ENCODE measurements at regions not wholly inside any gene's neighbourhood (a gene's known extent, or its start where the extent isn't known, plus 50 kb on each side); places are given as distances from the start of the nearest gene placed in this dataset.

GRCh38 chrX:68944211-68944610 lies 115.4 kb downstream of the EFNB1 start:
- no peak for DNase-seq

GRCh38 chrX:68942840-68943239 lies 114.0 kb downstream of the EFNB1 start:
- DNase-seq: no peak

DNA sequence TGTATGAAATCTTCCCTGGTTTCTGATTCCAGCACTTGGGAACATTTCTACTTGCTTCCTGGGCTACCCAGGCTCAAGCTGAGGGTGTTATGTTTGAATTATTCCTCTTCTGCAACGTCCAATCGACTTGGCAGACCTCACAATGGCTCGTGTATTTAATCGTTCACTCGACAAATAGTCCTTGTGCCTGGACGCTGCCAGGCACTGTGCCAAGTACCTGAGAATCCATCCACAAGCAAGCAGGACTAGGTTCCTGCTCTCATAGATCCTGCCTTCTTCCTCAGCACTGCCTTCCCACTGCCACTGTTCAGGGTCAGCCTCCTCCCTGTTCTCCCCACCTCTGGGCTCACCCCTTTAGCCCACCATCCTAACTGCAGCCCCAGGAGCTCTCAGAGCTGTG lies 113.3 kb downstream of the EFNB1 start:
- DNase-seq: no peak

DNA sequence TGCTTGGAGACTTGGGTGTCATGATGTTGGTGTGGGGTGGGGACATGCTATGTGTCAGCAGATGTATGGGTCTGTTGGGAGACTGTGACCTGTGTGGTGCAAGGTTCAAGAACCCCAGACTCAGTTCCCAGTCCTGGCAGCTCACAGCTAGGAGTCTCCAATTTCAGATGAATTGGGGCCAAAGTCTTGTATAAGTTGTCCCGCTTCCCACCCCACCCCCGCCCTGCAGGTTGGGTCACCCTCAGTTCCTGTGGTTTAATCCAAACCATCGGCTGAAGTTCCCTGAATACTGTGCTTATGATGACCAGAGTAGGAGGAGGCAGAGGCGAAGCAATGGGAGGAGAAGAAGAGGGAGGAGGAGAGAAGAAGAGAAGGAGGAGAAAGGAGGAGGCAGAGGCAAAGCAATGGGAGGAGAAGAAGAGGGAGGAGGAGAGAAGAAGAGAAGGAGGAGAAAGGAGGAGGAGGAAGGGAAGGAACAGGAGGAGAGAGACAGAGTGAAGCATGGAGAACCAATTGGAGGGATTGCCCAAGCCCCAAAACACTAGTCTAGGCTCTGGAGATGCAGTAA lies 112.6 kb downstream of the EFNB1 start:
- DNase-seq: no peak

DNA sequence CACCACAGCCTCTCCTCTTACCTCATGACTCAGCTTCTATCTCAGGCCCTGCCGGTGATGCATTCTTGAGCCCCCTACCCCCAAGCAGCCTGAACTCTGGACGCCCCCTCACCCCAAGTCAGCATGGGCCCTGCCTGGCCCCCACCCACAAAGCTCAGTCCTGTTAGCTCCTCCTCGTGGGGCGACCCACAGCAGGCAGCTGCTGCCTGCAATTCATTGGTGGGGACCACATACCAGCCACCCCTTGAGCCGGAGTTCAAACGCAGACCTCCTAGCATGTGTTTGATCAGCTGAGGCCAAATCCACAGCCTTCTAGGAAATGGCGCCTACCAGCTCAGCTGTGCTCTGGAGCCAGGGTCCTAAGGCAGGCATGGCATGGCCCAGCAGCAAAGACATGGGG lies 111.8 kb downstream of the EFNB1 start:
- no peak for DNase-seq

DNA sequence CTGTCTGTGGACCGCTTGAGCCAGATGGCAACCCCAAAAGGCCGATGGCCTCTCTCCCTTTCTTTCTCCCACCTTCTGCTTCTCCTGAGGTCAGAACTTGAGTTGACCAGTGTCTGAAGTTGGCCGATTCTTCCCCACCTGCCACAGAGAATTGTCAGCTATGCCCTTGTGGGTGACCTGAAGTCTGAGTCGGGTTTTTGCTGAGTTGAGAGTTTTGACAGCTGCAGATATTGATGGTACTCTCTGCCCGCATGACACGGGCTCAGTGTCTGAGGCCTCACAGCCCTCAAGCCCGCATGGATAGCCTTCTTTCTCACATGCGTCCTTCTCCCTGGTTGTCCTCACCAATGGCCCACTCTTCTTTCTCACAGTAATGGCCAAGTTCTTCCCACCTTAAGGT lies 111.0 kb downstream of the EFNB1 start:
- no peak for DNase-seq

GRCh38 chrX:68938244-68939004 lies 109.6 kb downstream of the EFNB1 start:
- no peak for DNase-seq

DNA sequence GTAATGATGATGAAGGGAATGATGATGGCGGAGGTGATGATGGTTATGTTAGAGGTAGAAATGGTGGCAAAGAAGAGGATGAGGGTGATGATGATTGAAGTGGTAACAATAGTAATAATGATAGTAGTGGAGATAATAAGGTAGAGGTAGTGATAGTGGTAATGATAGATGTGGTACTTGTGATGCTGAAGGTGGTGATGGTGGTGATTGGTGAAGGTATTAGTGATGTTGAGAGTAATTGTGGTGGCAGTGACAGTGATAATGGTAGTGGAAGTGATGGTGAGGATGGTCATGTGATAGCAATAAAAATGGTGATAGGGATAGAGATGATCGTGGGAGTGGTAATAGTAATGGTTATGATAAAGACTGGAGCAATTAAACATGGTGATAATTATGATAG lies 108.8 kb downstream of the EFNB1 start:
- DNase-seq: no peak

GRCh38 chrX:68936608-68937007 lies 107.8 kb downstream of the EFNB1 start:
- DNase-seq: no peak

- DNase-seq: no peak
Measured at GRCh38 chrX:68936126-68936525, 107.3 kb downstream of the EFNB1 start.

DNA sequence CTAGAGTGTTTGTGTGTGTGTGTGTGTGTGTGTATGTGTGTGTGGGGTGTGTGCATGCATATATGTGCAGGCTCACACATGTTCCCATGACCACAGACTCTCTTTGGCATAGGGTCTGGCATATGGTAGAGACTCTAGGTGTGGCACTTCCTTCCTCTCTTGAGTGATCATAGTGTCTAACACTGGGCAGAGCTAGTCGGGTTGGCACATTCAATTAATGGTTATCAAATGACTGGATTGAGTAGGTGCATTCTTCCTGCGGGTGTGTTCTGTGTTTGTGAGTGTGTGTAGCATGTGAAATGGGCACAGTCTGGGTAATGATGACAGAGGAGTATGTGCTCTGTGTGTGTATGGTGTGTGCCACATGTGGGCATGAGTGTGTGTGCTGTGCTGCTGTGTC lies 106.5 kb downstream of the EFNB1 start:
- no peak for DNase-seq

GRCh38 chrX:68934922-68935321 lies 106.1 kb downstream of the EFNB1 start:
- DNase-seq: no peak

DNA sequence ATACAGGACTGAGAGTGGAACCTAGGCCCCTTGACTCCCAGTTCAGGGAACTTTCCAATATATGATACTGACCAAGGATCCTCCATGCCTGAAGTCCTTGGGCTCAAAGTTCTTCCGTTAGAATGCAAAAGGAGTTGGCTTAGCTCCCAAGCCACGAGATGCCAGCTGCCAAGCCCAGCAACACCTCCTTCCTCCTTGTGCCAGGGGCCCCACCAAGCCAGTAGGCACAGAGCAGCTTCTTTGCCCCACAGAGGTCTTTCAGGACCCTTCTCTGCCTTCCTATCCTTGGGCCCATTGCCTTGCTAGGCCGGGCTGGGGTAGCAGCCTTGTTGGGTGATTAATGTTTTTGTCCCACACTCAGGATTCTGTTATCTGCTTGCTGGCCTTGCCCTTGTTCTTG lies 105.6 kb downstream of the EFNB1 start:
- no peak for DNase-seq

GRCh38 chrX:68932611-68933010 lies 103.8 kb downstream of the EFNB1 start:
- DNase-seq: no peak

DNA sequence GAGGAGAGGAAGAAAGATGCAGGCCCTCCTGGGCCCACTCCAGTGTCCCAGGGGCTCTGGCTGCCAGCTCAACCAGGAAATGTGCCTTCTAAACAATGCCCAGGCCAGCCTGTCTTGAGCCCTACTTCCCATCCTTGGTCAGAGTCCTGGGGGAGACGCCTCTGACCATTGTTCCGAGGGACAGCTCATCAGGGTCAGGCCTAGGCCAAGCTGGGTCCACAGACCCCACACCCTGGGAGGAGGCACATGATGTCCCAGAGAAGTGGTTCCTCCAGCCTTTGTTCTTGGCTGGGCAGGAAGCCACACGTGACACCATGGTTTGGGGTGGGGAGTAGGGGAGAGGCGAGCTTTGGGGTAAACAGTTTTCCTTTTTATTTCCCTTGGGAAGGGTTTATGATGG lies 102.5 kb downstream of the EFNB1 start:
- no peak for DNase-seq

DNA sequence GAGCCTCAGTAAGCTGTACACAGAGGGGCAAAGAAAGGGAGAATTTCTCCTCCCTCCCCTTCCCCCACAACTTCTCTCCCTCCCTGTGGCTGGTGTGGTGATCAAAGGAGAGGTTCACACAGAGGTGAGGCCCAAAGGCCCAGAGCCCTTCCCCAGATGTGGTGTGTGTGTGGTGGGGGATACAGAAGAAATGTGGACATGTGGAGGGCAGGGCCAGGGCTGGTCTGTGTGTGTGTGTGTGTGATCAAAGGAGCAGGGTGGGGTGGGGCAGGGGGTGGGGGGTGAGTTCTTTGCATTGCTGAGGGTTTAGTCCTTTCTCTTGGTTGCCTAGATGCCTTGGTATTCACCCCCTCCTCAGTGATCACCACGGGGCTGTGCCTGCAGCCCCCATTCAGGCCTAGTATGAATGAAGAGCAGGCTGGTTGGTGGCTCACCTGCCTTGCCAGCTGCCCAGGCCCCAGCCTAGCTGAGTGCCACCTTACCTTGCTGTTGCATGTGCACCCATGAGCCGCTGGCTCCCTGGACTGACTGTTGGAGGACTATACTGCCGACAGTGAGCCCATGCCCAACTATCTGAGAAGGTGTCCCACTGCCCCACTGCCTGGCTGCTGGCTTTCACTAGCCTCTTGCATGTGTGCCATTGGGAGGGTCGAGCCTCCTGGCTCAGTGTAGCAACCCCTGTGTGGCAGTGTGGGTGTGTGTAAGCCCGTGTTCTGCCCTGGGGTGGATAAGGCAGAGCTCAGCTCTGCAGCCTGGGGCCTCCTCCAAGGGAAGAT lies 101.9 kb downstream of the EFNB1 start:
- no peak for DNase-seq

- DNase-seq: no peak
Measured at GRCh38 chrX:68929332-68930150, 100.7 kb downstream of the EFNB1 start.

DNA sequence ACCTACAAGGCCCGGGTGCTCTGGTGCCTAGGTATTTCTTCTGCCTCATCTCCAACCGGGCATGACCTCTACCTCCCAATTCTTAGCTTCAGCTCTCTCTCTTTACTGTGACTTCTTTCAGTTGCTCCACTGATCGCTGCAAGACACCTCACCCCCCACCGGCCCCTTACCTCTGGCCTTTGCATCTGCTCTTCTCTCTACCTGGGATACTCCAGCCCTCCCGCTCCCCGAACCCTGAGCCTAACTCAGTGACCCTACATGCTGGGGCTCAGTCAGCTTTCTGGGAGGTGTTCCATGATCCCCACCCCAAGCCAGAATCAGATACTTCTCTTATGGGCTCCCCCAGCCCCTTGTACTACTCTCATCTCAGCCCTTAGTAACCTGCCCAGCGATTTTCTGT lies 99.6 kb downstream of the EFNB1 start:
- no peak for DNase-seq

DNA sequence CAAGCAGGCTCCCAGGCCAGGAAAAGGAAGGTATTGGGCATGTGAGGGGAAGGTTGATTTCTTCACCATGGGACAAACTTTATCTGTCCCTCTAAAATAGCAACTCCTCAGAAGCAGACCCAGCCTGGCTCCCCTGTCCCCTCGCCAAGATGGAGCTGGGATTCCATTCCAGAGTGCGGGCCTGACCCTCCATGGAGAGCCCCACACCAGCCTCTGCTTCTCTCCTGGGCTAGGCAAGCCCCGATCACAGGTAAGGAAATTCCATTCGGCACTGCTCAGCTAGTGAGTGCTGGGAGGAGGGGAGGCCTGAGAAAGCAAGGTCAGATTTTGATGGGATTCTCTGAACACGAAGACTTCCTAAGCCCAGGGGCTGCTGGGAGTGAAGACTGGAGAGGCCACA lies 98.4 kb downstream of the EFNB1 start:
- no peak for DNase-seq

GRCh38 chrX:68923147-68923546 lies 94.3 kb downstream of the EFNB1 start:
- no peak for DNase-seq

DNA sequence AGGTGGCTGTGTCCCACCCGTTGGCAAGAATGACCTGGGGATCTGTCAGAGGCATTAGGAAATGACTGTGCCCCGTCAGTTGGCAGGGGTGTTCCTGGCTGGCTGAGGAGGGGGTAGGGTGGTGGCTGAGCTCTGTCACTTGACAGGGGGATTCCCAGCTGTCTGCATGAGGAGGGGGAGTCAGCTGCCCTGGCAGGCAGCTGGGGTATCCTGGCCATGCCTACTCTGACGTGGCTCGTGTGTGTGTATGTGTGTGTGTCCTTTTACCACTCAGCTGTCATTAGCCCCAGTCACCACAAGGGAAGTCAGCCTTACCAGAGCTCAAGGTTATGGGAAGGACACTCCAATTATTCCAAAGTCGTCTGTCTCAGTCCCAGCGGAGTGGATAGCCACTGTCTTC lies 93.2 kb downstream of the EFNB1 start:
- DNase-seq: no peak

GRCh38 chrX:68920561-68920960 lies 91.7 kb downstream of the EFNB1 start:
- DNase-seq: no peak

GRCh38 chrX:68919707-68920106 lies 90.9 kb downstream of the EFNB1 start:
- DNase-seq: no peak

Data from CD4-positive, alpha-beta T cell treated with Interleukin-10 for 1 hour (primary cell).